BLaER1 treated with 17β-estradiol and CSF1 and Interleukin-3, amounts not matched to agents 10 nM and 100 nM (cell line): ENCODE measurements at regions not wholly inside any gene's neighbourhood (a gene's known extent, or its start where the extent isn't known, plus 50 kb on each side); places are given as distances from the start of the nearest gene placed in this dataset.
"Not testable (repeated sequence)": the region's sequence is repeated elsewhere in the genome, so short reads cannot be mapped to it uniquely, and the experiment has no call there.

Experiments
- H3K27ac ChIP-seq, 11 experiments: shearing (Covaris generic); formaldehyde crosslinking; 2 replicates each; pipeline ENCODE4 v1.8.1; 2022
- H3K27me3 ChIP-seq, 11 experiments: shearing (Covaris generic); formaldehyde crosslinking; 2 replicates each; pipeline ENCODE4 v1.8.1; 2022
- H3K36me3 ChIP-seq, 11 experiments: shearing (Covaris generic); formaldehyde crosslinking; 2 replicates each; pipeline ENCODE4 v1.8.1; 2022
- H3K4me1 ChIP-seq, 10 experiments: shearing (Covaris generic); formaldehyde crosslinking; 2 replicates each; pipeline ENCODE4 v1.8.1; 2022
- H3K4me2 ChIP-seq, 11 experiments: shearing (Covaris generic); formaldehyde crosslinking; 2 replicates each; pipeline ENCODE4 v1.8.1; 2022
- H3K4me3 ChIP-seq, 10 experiments: shearing (Covaris generic); formaldehyde crosslinking; 2 replicates each; pipeline ENCODE4 v1.8.1; 2022
- H3K9ac ChIP-seq, 11 experiments: shearing (Covaris generic); formaldehyde crosslinking; 2 replicates each; pipeline ENCODE4 v1.8.1; 2022
- H3K9me3 ChIP-seq, 11 experiments: shearing (Covaris generic); formaldehyde crosslinking; replicated peaks in 1 of 11; 2 replicates each; pipeline ENCODE4 v1.8.1; 2022
- H4K20me1 ChIP-seq, 11 experiments: shearing (Covaris generic); formaldehyde crosslinking; 2 replicates each; pipeline ENCODE4 v1.8.1; 2022
- Cebpa-rat ChIP-seq, 11 experiments: shearing (Covaris generic); IDR thresholded peaks; 2 replicates each; pipeline ENCODE4 v1.8.1; 2022

- no peak for TF ChIP-seq Cebpa-rat (IDR thresholded peaks at IDR 0.05)
- H3K27ac ChIP-seq: no peak overlapping the region
- H3K4me2 ChIP-seq: no peak overlapping the region
- H3K27me3 ChIP-seq: 0 out of 22 replicates have a peak, but pooled peaks cover 0 to 7% (median 0%) of the 10 kb centered on the region in 11 experiments
- no peak overlapping the region for H3K9ac ChIP-seq
- peaks cover 0 to 22% (median 13%) of the 10 kb centered on the region in 10 experiments; a peak in 17 of 20 replicates for H3K4me1 ChIP-seq
- no peaks in the 10 kb centered on the region for H4K20me1 ChIP-seq
- H3K4me3 ChIP-seq: no peak overlapping the region
- H3K36me3 ChIP-seq: no peaks in the 10 kb centered on the region
- peaks cover 12 to 34% (median 28%) of the 10 kb centered on the region in 11 experiments; a peak in 21 of 22 replicates for H3K9me3 ChIP-seq
These were observed 224.1 kb downstream of the PHLDA1 start for GRCh38 chr12:75807494-75807893.

DNA sequence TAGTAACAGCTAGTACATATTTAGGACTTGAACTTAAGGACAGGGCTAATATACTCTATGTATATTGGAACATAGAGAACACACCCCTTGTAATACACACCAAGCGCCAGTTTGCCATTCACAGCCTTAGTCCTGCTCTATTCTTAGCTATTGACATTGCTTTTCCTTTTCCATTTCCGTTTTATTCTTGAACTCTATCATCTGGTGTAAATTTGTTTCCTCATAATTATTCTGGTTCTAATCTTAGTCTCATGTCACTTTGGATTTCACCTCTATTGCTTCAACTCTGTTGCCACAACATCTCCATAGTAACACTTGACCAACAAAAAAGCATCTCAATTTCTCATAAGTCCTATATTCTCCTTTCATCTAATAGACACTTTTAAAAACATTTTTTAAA is 225.7 kb downstream of the PHLDA1 start:
- no peaks in the 10 kb centered on the region for H3K36me3 ChIP-seq
- peak overlapping the region in 4 of 11 experiments; percentile 15 to 56 (median 20); a peak in 3 of 22 replicates for H3K4me2 ChIP-seq
- H3K27me3 ChIP-seq: 0 out of 22 replicates have a peak, but pooled peaks cover 0 to 7% (median 0%) of the 10 kb centered on the region in 11 experiments
- H3K9me3 ChIP-seq: peaks cover 12 to 34% (median 28%) of the 10 kb centered on the region in 11 experiments; a peak in 21 of 22 replicates
- H3K27ac ChIP-seq: peak overlapping the region in 2 of 11 experiments; percentile 9 to 21; a peak in 2 of 22 replicates
- no peak overlapping the region for H3K4me3 ChIP-seq
- TF ChIP-seq Cebpa-rat (IDR thresholded peaks at IDR 0.05): no peak
- H3K9ac ChIP-seq: no peak overlapping the region
- H4K20me1 ChIP-seq: no peaks in the 10 kb centered on the region
- H3K4me1 ChIP-seq: peaks cover 0 to 22% (median 13%) of the 10 kb centered on the region in 10 experiments; a peak in 17 of 20 replicates

GRCh38 chr12:75805320-75805719 is 226.3 kb downstream of the PHLDA1 start:
- TF ChIP-seq Cebpa-rat (IDR thresholded peaks at IDR 0.05): no peak
- peak overlapping the region in 3 of 11 experiments; percentile 9 to 21 (median 20); a peak in 4 of 22 replicates for H3K27ac ChIP-seq
- H3K4me3 ChIP-seq: no peak overlapping the region
- peaks cover 0 to 22% (median 13%) of the 10 kb centered on the region in 10 experiments; a peak in 17 of 20 replicates for H3K4me1 ChIP-seq
- no peak overlapping the region for H3K9ac ChIP-seq
- no peaks in the 10 kb centered on the region for H3K36me3 ChIP-seq
- H3K27me3 ChIP-seq: 0 out of 22 replicates have a peak, but pooled peaks cover 0 to 7% (median 0%) of the 10 kb centered on the region in 11 experiments
- H4K20me1 ChIP-seq: no peaks in the 10 kb centered on the region
- H3K4me2 ChIP-seq: peak overlapping the region in 1 of 11 experiments; percentile 56; a peak in 2 of 22 replicates
- H3K9me3 ChIP-seq: peaks cover 12 to 34% (median 28%) of the 10 kb centered on the region in 11 experiments; a peak in 21 of 22 replicates

GRCh38 chr12:75798136-75798926 is 233.2 kb downstream of the PHLDA1 start:
- Histone ChIP-seq H3K4me2 (no peak overlapping the region), H3K4me3 (no peak overlapping the region), H3K36me3 (no peaks in the 10 kb centered on the region), H3K9ac (no peak overlapping the region), H3K9me3 (no peaks in the 10 kb centered on the region), H3K27ac (no peak overlapping the region), H3K27me3 (no peaks in the 10 kb centered on the region), H4K20me1 (no peaks in the 10 kb centered on the region), H3K4me1 (peaks cover 0 to 4% (median 2%) of the 10 kb centered on the region in 10 experiments; a peak in 11 of 20 replicates)
- no peak for TF ChIP-seq Cebpa-rat (IDR thresholded peaks at IDR 0.05)

- H4K20me1 ChIP-seq: no peaks in the 10 kb centered on the region
- TF ChIP-seq Cebpa-rat (IDR thresholded peaks at IDR 0.05): no peak
These were observed 236.5 kb downstream of the PHLDA1 start for GRCh38 chr12:75795125-75795524.

GRCh38 chr12:75792687-75793086 is 238.9 kb downstream of the PHLDA1 start:
- Histone ChIP-seq H3K4me1 (no peaks in the 10 kb centered on the region), H4K20me1 (no peaks in the 10 kb centered on the region), H3K4me3 (no peak overlapping the region), H3K36me3 (no peaks in the 10 kb centered on the region), H3K9me3 (no peaks in the 10 kb centered on the region), H3K27me3 (no peaks in the 10 kb centered on the region), H3K9ac (no peak overlapping the region), H3K27ac (no peak overlapping the region), H3K4me2 (no peak overlapping the region)
- TF ChIP-seq Cebpa-rat (IDR thresholded peaks at IDR 0.05): no peak

More at GRCh38 chr12:75795125-75795524, 236.5 kb downstream of the PHLDA1 start:
- Histone ChIP-seq H3K36me3 (no peaks in the 10 kb centered on the region), H3K4me2 (no peak overlapping the region), H3K4me1 (no peaks in the 10 kb centered on the region), H3K4me3 (no peak overlapping the region), H3K27ac (no peak overlapping the region), H3K9ac (no peak overlapping the region), H3K9me3 (no peaks in the 10 kb centered on the region), H3K27me3 (no peaks in the 10 kb centered on the region)

DNA sequence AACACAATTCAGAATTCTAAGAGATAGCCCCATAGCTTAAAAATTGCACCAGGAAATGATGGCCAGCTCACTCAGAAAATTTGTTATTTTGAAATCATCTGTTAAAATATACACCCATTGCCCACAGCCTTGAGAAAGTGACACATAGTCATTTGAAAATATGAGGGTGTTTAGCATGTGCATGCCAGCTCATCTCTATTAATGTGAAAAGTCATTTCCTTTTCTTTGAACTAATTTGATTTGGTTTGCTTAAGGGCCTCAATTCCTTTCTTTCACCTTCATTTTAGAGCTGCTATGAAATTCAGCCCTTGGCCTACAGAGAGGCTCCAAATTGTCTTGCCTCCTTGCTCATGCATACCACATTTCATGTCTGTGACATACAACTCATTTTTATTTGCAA is 241.4 kb downstream of the PHLDA1 start:
- Histone ChIP-seq H3K36me3 (no peaks in the 10 kb centered on the region), H3K9ac (no peak overlapping the region), H3K4me3 (no peak overlapping the region), H4K20me1 (no peaks in the 10 kb centered on the region), H3K9me3 (no peaks in the 10 kb centered on the region), H3K27ac (no peak overlapping the region), H3K4me2 (no peak overlapping the region), H3K4me1 (no peaks in the 10 kb centered on the region), H3K27me3 (no peaks in the 10 kb centered on the region)
- TF ChIP-seq Cebpa-rat (IDR thresholded peaks at IDR 0.05): no peak

DNA sequence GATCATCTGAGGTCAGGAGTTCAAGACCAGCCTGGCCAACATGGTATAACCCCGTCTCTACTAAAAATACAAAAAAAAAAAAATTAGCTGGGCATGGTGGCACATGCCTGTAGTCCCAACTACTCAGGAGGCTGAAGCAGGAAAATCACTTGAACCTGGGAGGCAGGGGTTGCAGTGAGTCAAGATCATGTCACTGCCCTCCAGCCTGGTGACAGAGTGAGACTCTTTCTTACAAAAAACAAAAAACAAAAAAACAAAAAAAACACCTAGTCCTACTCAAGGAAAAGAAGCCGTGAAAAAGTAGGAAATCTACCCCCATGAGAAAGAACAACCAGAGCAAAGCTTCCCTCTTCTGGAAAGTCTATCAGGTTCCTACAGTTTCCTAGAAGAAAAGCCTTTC is 244.4 kb downstream of the PHLDA1 start:
- H3K4me1 ChIP-seq: peaks cover 0 to 17% (median 10%) of the 10 kb centered on the region in 10 experiments; a peak in 13 of 20 replicates
- H3K9ac ChIP-seq, H4K20me1 ChIP-seq, H3K4me2 ChIP-seq, H3K27me3 ChIP-seq, H3K36me3 ChIP-seq, H3K4me3 ChIP-seq, H3K9me3 ChIP-seq, H3K27ac ChIP-seq: not testable (repeated sequence)

- Histone ChIP-seq H3K4me1 (peaks cover 0 to 17% (median 10%) of the 10 kb centered on the region in 10 experiments; a peak in 13 of 20 replicates), H3K27me3 (no peaks in the 10 kb centered on the region), H3K9me3 (no peaks in the 10 kb centered on the region), H4K20me1 (no peaks in the 10 kb centered on the region), H3K36me3 (no peaks in the 10 kb centered on the region), H3K4me3 (no peak overlapping the region), H3K27ac (no peak overlapping the region), H3K9ac (no peak overlapping the region), H3K4me2 (no peak overlapping the region)
- no peak for TF ChIP-seq Cebpa-rat (IDR thresholded peaks at IDR 0.05)
These were observed 245.5 kb downstream of the PHLDA1 start for GRCh38 chr12:75786070-75786469.
